HepG2 (cell line): ENCODE measurements at regions not wholly inside any gene's neighbourhood (a gene's known extent, or its start where the extent isn't known, plus 50 kb on each side); places are given as distances from the start of the nearest gene placed in this dataset.

Source experiments
- BCL6 ChIP-seq: IDR thresholded peaks from 2 replicates; pipeline ENCODE4 v1.6.1; 2016; ENCODE audit warnings: missing genetic modification reagents, missing compliant biosample characterization
- ELF3 ChIP-seq: IDR thresholded peaks from 2 replicates; pipeline ENCODE4 v1.6.1; 2016; ENCODE audit warnings: missing genetic modification reagents, missing compliant biosample characterization
- FOXA3 ChIP-seq: IDR thresholded peaks from 2 replicates; pipeline ENCODE4 v1.6.1; 2016; ENCODE audit warnings: missing genetic modification reagents, missing compliant biosample characterization
- GATA4 ChIP-seq: sonication (generic); IDR thresholded peaks from 2 replicates; pipeline ENCODE4 v1.6.1; 2016; ENCODE audit warnings: antibody characterized with exemption, low read depth, borderline replicate concordance
- IRF2 ChIP-seq: IDR thresholded peaks from 2 replicates; pipeline ENCODE4 v1.6.1; 2018; ENCODE audit warnings: missing genetic modification reagents, missing compliant biosample characterization
- MAFK ChIP-seq, 2 experiments: IDR thresholded peaks in 1 of 2; conservative IDR thresholded peaks in 1 of 2; 2 replicates each; pipeline ENCODE4 v1.6.1; 2011; ENCODE audit warnings: improper control_type of control experiment in 2 of 2, low read length in 2 of 2
- RBFOX2 ChIP-seq: fragments of 200-400 bp; formaldehyde crosslinking; IDR thresholded peaks from 2 replicates; pipeline ENCODE4 v1.6.1; 2017; ENCODE audit warnings: low read depth, mild to moderate bottlenecking, low read length
- RFX5 ChIP-seq: IDR thresholded peaks from 2 replicates; pipeline ENCODE4 v1.6.1; 2011; ENCODE audit warnings: low read depth, low read length, improper control_type of control experiment
- SP4 ChIP-seq: sonication (generic); formaldehyde crosslinking; IDR thresholded peaks from 2 replicates; pipeline ENCODE4 v1.8.1; 2023; ENCODE audit warnings: mild to moderate bottlenecking, missing genetic modification reagents
- ZFP62 ChIP-seq: sonication (generic); formaldehyde crosslinking; IDR thresholded peaks from 2 replicates; pipeline ENCODE4 v1.4.0; 2020; ENCODE audit warnings: missing genetic modification reagents
- ZFY ChIP-seq: sonication (generic); formaldehyde crosslinking; IDR thresholded peaks from 2 replicates; pipeline ENCODE4 v1.4.0; 2020; ENCODE audit warnings: missing genetic modification reagents
- ZMYM2 ChIP-seq: sonication (generic); formaldehyde crosslinking; IDR thresholded peaks from 2 replicates; pipeline ENCODE4 v1.8.0; 2022; ENCODE audit warnings: mild to moderate bottlenecking, missing genetic modification reagents
- ZNF292 ChIP-seq: sonication (generic); formaldehyde crosslinking; IDR thresholded peaks from 2 replicates; pipeline ENCODE4 v1.8.1; 2022; ENCODE audit warnings: mild to moderate bottlenecking, low read depth, missing genetic modification reagents, borderline replicate concordance
- TF ChIP-seq, protein P1 (sequence below): IDR thresholded peaks from 2 replicates; pipeline ENCODE4 v1.6.1; 2016; ENCODE audit warnings: missing compliant biosample characterization, missing genetic modification reagents, borderline replicate concordance
- TF ChIP-seq, protein P2 (sequence below): sonication (generic); formaldehyde crosslinking; IDR thresholded peaks from 2 replicates; pipeline ENCODE4 v1.4.0; 2020; ENCODE audit warnings: mild to moderate bottlenecking, missing genetic modification reagents
- TF ChIP-seq, protein P3 (sequence below): sonication (generic); IDR thresholded peaks from 2 replicates; pipeline ENCODE4 v1.6.1; 2016; ENCODE audit warnings: low read depth, borderline replicate concordance
- TF ChIP-seq, protein P4 (sequence below), 2 experiments: sonication (generic) in 1 of 2; formaldehyde crosslinking in 1 of 2; IDR thresholded peaks; 2 replicates each; pipeline versions ENCODE4 v1.4.0 to v1.6.1; 2016 to 2020; ENCODE audit warnings: borderline replicate concordance in 1 of 2, low read depth in 1 of 2, mild to moderate bottlenecking in 1 of 2, missing genetic modification reagents in 1 of 2

DNA sequence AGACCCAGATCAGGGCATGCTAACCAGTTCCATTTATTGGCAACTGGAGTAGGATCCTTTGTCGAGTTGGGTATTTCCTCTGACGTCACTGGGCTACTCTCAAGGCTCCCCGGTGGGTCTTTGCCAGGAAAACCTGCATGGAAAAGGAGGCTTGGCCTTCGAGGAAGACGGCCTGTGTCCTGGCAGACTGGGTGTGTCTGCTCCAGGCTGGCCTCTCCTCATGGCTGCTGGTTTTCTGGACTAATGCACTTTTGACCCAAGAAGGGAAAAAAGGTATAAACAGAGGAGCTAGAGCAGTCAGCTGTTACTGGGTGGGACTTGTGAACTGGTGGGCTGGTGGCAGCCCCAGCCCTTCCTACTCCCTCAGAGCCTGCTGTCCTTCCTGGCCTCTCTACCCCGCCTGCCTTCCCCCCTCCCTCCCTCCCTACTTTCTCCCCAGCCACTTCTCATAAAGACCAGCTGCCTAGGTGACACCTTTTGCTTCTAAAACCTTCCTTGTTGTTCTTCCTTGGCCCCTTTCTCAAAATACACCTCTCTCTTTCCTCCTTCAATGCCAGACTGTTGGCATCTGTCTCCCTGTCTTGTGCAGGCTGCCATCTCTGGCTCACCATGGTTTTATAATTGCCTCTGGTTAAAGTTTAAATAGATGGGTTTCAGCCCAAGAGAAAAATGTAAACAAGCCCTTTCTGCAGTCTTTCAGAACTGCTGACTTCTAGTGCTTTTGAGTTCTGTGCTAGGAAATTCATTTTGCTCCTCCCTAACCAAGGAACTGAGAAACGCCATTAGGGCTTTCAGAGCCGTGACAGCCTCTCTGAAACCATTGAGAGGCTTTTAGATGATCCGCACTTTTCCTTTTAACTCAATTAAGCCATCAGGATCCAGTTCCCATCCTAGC lies 101.8 kb upstream of the MKLN1 start (continued):
- TF ChIP-seq, protein P1, sequence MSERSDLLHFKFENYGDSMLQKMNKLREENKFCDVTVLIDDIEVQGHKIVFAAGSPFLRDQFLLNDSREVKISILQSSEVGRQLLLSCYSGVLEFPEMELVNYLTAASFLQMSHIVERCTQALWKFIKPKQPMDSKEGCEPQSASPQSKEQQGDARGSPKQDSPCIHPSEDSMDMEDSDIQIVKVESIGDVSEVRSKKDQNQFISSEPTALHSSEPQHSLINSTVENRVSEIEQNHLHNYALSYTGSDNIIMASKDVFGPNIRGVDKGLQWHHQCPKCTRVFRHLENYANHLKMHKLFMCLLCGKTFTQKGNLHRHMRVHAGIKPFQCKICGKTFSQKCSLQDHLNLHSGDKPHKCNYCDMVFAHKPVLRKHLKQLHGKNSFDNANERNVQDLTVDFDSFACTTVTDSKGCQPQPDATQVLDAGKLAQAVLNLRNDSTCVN (CRISPR knock-in tag) = peak; percentile 99
- TF ChIP-seq BCL6 (CRISPR knock-in tag) (peak; percentile 10; the same call in 1 of the 2 replicates), RBFOX2 (0 out of 2 replicates have a peak, but pooled peaks have one; percentile 17), FOXA3 (CRISPR knock-in tag) (peak; percentile 90), IRF2 (CRISPR knock-in tag) (peak; percentile 41; the same call in 1 of the 2 replicates), ZNF292 (CRISPR knock-in tag) (0 out of 2 replicates have a peak, but pooled peaks have one; percentile 27), RFX5 (peak; percentile 56; the same call in 1 of the 2 replicates), GATA4 (no peak), MAFK (conservative IDR thresholded peaks at IDR 0.05 in 1 of 2, IDR thresholded peaks at IDR 0.05 in 1 of 2; ENCODE audit: low read length in 2 of 2) (peak in 1 of 2 experiments; percentile 34; a peak in 2 of 4 replicates), ZFY (CRISPR knock-in tag) (peak; percentile 38; the same call in 1 of the 2 replicates), ELF3 (peak; percentile 8; the same call in 1 of the 2 replicates), SP4 (no peak), ZMYM2 (CRISPR knock-in tag) (0 out of 2 replicates have a peak, but pooled peaks have one; percentile 33), ZFP62 (no peak)
- TF ChIP-seq, protein P2, sequence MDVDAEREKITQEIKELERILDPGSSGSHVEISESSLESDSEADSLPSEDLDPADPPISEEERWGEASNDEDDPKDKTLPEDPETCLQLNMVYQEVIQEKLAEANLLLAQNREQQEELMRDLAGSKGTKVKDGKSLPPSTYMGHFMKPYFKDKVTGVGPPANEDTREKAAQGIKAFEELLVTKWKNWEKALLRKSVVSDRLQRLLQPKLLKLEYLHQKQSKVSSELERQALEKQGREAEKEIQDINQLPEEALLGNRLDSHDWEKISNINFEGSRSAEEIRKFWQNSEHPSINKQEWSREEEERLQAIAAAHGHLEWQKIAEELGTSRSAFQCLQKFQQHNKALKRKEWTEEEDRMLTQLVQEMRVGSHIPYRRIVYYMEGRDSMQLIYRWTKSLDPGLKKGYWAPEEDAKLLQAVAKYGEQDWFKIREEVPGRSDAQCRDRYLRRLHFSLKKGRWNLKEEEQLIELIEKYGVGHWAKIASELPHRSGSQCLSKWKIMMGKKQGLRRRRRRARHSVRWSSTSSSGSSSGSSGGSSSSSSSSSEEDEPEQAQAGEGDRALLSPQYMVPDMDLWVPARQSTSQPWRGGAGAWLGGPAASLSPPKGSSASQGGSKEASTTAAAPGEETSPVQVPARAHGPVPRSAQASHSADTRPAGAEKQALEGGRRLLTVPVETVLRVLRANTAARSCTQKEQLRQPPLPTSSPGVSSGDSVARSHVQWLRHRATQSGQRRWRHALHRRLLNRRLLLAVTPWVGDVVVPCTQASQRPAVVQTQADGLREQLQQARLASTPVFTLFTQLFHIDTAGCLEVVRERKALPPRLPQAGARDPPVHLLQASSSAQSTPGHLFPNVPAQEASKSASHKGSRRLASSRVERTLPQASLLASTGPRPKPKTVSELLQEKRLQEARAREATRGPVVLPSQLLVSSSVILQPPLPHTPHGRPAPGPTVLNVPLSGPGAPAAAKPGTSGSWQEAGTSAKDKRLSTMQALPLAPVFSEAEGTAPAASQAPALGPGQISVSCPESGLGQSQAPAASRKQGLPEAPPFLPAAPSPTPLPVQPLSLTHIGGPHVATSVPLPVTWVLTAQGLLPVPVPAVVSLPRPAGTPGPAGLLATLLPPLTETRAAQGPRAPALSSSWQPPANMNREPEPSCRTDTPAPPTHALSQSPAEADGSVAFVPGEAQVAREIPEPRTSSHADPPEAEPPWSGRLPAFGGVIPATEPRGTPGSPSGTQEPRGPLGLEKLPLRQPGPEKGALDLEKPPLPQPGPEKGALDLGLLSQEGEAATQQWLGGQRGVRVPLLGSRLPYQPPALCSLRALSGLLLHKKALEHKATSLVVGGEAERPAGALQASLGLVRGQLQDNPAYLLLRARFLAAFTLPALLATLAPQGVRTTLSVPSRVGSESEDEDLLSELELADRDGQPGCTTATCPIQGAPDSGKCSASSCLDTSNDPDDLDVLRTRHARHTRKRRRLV (CRISPR knock-in tag) = no peak
- TF ChIP-seq, protein P3, sequence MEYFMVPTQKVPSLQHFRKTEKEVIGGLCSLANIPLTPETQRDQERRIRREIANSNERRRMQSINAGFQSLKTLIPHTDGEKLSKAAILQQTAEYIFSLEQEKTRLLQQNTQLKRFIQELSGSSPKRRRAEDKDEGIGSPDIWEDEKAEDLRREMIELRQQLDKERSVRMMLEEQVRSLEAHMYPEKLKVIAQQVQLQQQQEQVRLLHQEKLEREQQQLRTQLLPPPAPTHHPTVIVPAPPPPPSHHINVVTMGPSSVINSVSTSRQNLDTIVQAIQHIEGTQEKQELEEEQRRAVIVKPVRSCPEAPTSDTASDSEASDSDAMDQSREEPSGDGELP = peak; percentile 85; the same call in 1 of the 2 replicates
- TF ChIP-seq, protein P4, sequence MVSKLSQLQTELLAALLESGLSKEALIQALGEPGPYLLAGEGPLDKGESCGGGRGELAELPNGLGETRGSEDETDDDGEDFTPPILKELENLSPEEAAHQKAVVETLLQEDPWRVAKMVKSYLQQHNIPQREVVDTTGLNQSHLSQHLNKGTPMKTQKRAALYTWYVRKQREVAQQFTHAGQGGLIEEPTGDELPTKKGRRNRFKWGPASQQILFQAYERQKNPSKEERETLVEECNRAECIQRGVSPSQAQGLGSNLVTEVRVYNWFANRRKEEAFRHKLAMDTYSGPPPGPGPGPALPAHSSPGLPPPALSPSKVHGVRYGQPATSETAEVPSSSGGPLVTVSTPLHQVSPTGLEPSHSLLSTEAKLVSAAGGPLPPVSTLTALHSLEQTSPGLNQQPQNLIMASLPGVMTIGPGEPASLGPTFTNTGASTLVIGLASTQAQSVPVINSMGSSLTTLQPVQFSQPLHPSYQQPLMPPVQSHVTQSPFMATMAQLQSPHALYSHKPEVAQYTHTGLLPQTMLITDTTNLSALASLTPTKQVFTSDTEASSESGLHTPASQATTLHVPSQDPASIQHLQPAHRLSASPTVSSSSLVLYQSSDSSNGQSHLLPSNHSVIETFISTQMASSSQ (IDR thresholded peaks at IDR 0.05; ENCODE audit: low read depth) = peak; percentile 77
- TF ChIP-seq, protein P4 (CRISPR knock-in tag; IDR thresholded peaks at IDR 0.05; ENCODE audit: borderline replicate concordance) = peak; percentile 80; the same call in 1 of the 2 replicates
